ENCODE measurements at regions not wholly inside any gene's neighbourhood (a gene's known extent, or its start where the extent isn't known, plus 50 kb on each side); places are given as distances from the start of the nearest gene placed in this dataset.

- DNase-seq (no peak), ATAC-seq (ENCODE audit: low read depth) (no peak)
- CTCF ChIA-PET: no interaction called here
- Mint-ChIP-seq H3K27me3 (no peaks in the 10 kb centered on the region), H3K9me3 (no peaks in the 10 kb centered on the region), H3K4me3 (no peak overlapping the region), H3K27ac (no peak overlapping the region), H3K36me3 (ENCODE audit: low read depth) (no peaks in the 10 kb centered on the region), H3K4me1 (no peaks in the 10 kb centered on the region)
- POLR2A ChIA-PET: no interaction called here
- no peak for TF ChIP-seq CTCF (IDR thresholded peaks at IDR 0.05)
- intact Hi-C loops (cut with micrococcal nuclease): no loop called here
Observed at GRCh38 chr9:80945436-80945835, 743.9 kb downstream of the TLE1 start.

- intact Hi-C loops (cut with micrococcal nuclease): no loop called here
- Mint-ChIP-seq H3K4me1 (no peaks in the 10 kb centered on the region), H3K4me3 (no peak overlapping the region), H3K27me3 (no peaks in the 10 kb centered on the region), H3K36me3 (ENCODE audit: low read depth) (no peaks in the 10 kb centered on the region), H3K9me3 (no peaks in the 10 kb centered on the region), H3K27ac (no peak overlapping the region)
- no peak for TF ChIP-seq CTCF (IDR thresholded peaks at IDR 0.05)
- CTCF ChIA-PET: no interaction called here
- DNase-seq: no peak
- no peak for ATAC-seq (ENCODE audit: low read depth)
- POLR2A ChIA-PET: no interaction called here
Observed at GRCh38 chr9:80937645-80938044, 751.7 kb downstream of the TLE1 start.

DNA sequence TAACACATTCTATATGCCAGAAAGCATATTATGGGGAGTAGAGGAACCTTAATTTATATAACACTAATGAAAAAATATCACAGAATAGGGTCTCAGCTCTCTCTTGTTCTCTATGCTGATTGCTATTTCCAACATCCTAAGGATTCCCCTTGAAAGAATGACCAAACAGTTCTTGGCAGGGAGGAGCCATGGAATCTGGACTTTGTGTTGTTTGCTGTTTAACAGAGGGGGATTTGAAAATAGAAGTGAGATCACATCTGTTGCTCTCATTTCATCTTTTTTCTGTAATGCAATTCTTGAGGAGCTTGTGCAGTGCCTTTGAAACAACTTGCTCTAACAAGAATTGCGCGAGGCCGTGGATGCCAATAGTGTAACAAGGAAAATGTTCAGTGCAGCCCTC, 755.3 kb downstream of the TLE1 start:
- CTCF ChIA-PET: no interaction called here
- DNase-seq: no peak
- no peaks in the 10 kb centered on the region for H3K36me3 Mint-ChIP-seq (ENCODE audit: low read depth)

DNA sequence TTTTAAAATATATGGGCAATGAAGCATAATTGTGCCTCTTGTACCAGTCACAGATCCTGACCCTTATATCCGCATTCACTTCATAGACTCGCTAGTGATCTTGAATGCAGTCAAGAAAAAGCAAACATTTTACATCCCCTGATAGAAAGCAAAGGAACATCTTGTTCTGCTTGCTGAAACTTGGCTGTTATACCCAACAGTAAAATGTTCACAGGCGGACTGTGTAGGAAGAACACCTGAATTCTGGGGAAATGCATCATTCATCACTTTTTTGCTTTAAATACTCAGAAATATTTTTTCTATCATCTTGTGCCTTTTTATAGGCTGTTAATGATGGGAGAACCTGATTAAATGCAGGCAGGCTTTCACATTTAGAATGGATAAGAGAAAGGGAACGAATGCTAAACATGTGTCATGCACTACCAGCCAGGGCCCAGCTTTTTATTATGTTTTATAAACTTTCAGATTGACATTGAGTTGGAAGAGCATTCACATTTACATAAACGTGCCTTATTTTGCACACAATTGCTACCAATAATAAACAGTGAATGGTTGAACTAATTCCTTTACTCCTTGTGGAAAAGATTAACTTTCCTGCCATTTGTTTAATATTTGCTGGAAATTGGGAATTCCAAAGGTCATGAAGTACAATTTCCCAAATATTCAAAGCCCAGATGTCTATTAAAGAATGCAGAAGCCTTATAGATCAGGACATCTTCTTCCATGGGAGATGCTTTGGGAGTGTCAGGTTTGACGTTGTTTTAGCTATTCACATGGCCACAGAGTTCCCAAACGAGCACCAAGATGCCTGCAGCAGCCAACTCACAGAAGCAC, 756.2 kb downstream of the TLE1 start:
- H3K36me3 Mint-ChIP-seq (ENCODE audit: low read depth): no peaks in the 10 kb centered on the region
- H3K4me3 Mint-ChIP-seq: no peak overlapping the region
- CTCF ChIA-PET: no interaction called here
- H3K27ac Mint-ChIP-seq: no peak overlapping the region
- intact Hi-C loops (cut with micrococcal nuclease): no loop called here
- TF ChIP-seq CTCF (IDR thresholded peaks at IDR 0.05): no peak
- POLR2A ChIA-PET: no interaction called here
- H3K27me3 Mint-ChIP-seq: no peaks in the 10 kb centered on the region
- H3K9me3 Mint-ChIP-seq: no peaks in the 10 kb centered on the region
- H3K4me1 Mint-ChIP-seq: no peaks in the 10 kb centered on the region
- DNase-seq (no peak), ATAC-seq (ENCODE audit: low read depth) (no peak)

More for the DNA sequence above, 755.3 kb downstream of the TLE1 start:
- no peak overlapping the region for H3K27ac Mint-ChIP-seq
- no peak overlapping the region for H3K4me3 Mint-ChIP-seq
- H3K4me1 Mint-ChIP-seq: no peaks in the 10 kb centered on the region
- intact Hi-C loops (cut with micrococcal nuclease): no loop called here
- TF ChIP-seq CTCF (IDR thresholded peaks at IDR 0.05): no peak
- no peaks in the 10 kb centered on the region for H3K9me3 Mint-ChIP-seq
- POLR2A ChIA-PET: no interaction called here
- H3K27me3 Mint-ChIP-seq: no peaks in the 10 kb centered on the region
- ATAC-seq (ENCODE audit: low read depth): no peak

GRCh38 chr9:80932181-80932580, 757.2 kb downstream of the TLE1 start:
- no peak for TF ChIP-seq CTCF (IDR thresholded peaks at IDR 0.05)
- POLR2A ChIA-PET: no interaction called here
- ATAC-seq (ENCODE audit: low read depth) (no peak), DNase-seq (no peak)
- intact Hi-C loops (cut with micrococcal nuclease): no loop called here
- Mint-ChIP-seq H3K36me3 (ENCODE audit: low read depth) (no peaks in the 10 kb centered on the region), H3K9me3 (peaks cover 1% of the 10 kb centered on the region), H3K27ac (no peak overlapping the region), H3K4me3 (no peak overlapping the region), H3K4me1 (no peaks in the 10 kb centered on the region), H3K27me3 (no peaks in the 10 kb centered on the region)
- CTCF ChIA-PET: no interaction called here

All from activated B cell treated with CpG ODN at 0.5 μM for 24 hours (primary cell).